Neuronal stem cell (in vitro differentiated cells): ENCODE measurements at regions not wholly inside any gene's neighbourhood (a gene's known extent, or its start where the extent isn't known, plus 50 kb on each side); places are given as distances from the start of the nearest gene placed in this dataset.

Source experiments
- DNase-seq: peaks from one replicate; pipeline ENCODE4 v3.0.0-alpha.2; 2013; ENCODE audit warnings: low spot score
- H2AFZ ChIP-seq: one replicate; pipeline ENCODE4 v1.6.1; 2013; ENCODE audit warnings: mild to moderate bottlenecking, low read length, inconsistent platforms
- H2AK5ac ChIP-seq: 2 replicates; pipeline ENCODE4 v1.6.1; 2013; ENCODE audit warnings: low read depth, mild to moderate bottlenecking, inconsistent platforms, low read length, moderate library complexity, mixed read lengths
- H2BK120ac ChIP-seq: 2 replicates; pipeline ENCODE4 v1.6.1; 2013; ENCODE audit warnings: low read depth, mild to moderate bottlenecking, inconsistent platforms, low read length, moderate library complexity, mixed read lengths
- H2BK12ac ChIP-seq: one replicate; pipeline ENCODE4 v1.6.1; 2013; ENCODE audit warnings: low read length, inconsistent platforms
- H2BK15ac ChIP-seq: 2 replicates; pipeline ENCODE4 v1.6.1; 2013; ENCODE audit warnings: mild to moderate bottlenecking, low read length, inconsistent platforms, mixed read lengths
- H2BK5ac ChIP-seq: one replicate; pipeline ENCODE4 v1.6.1; 2013; ENCODE audit warnings: inconsistent platforms, mild to moderate bottlenecking, low read length, moderate library complexity
- H3K14ac ChIP-seq: one replicate; pipeline ENCODE4 v1.6.1; 2013; ENCODE audit warnings: low read length, inconsistent platforms
- H3K18ac ChIP-seq: 2 replicates; pipeline ENCODE4 v1.6.1; 2013; ENCODE audit warnings: low read length, inconsistent platforms
- H3K23ac ChIP-seq: 2 replicates; pipeline ENCODE4 v1.6.1; 2013; ENCODE audit warnings: low read depth, mild to moderate bottlenecking, mixed read lengths, low read length, inconsistent platforms; ENCODE audit not compliant: poor library complexity
- H3K27ac ChIP-seq: replicated peaks from 3 replicates; pipeline ENCODE4 v1.5.1; 2013; ENCODE audit warnings: low read length, inconsistent platforms
- H3K27me3 ChIP-seq, 3 experiments: 2 replicates each; pipeline ENCODE4 v1.6.1; 2013; ENCODE audit warnings: low read length in 3 of 3, mild to moderate bottlenecking in 2 of 3, inconsistent platforms in 1 of 3, low read depth in 1 of 3, mixed read lengths in 1 of 3, moderate library complexity in 1 of 3; ENCODE audit not compliant: control insufficient read depth in 3 of 3, insufficient read depth in 3 of 3
- H3K36me3 ChIP-seq, 2 donors: replicated peaks in 1 of 2; 2 replicates each; pipeline ENCODE4 v1.6.1; 2013; ENCODE audit warnings: low read length in 2 of 2; ENCODE audit not compliant: control insufficient read depth in 2 of 2, insufficient read depth in 2 of 2
- H3K4ac ChIP-seq: 2 replicates; pipeline ENCODE4 v1.6.1; 2013; ENCODE audit warnings: inconsistent platforms, mild to moderate bottlenecking, low read length, moderate library complexity
- H3K4me1 ChIP-seq, 2 donors: 1 replicate in 1 of 2; 2 replicates in 1 of 2; pipeline ENCODE4 v1.6.1; 2013; ENCODE audit warnings: low read length in 2 of 2, low read depth in 1 of 2; ENCODE audit not compliant: control insufficient read depth in 2 of 2, insufficient read depth in 1 of 2
- H3K4me2 ChIP-seq: one replicate; pipeline ENCODE4 v1.6.1; 2013; ENCODE audit warnings: mild to moderate bottlenecking, low read length, inconsistent platforms; ENCODE audit not compliant: insufficient read depth, poor library complexity, severe bottlenecking
- H3K4me3 ChIP-seq, 2 donors: 2 replicates each; pipeline ENCODE4 v1.5.1; 2013; ENCODE audit warnings: low read length in 2 of 2, mild to moderate bottlenecking in 2 of 2, inconsistent platforms in 1 of 2, moderate library complexity in 1 of 2
- H3K79me1 ChIP-seq: one replicate; pipeline ENCODE4 v1.6.1; 2013; ENCODE audit warnings: low read depth, mild to moderate bottlenecking, inconsistent platforms, low read length, moderate library complexity
- H3K9ac ChIP-seq: one replicate; pipeline ENCODE4 v1.6.1; 2013; ENCODE audit warnings: mild to moderate bottlenecking, low read depth, low read length, inconsistent platforms; ENCODE audit not compliant: poor library complexity
- H3K9me3 ChIP-seq, 2 donors: replicated peaks in 1 of 2; 2 replicates each; pipeline versions ENCODE3 to v1.6.1; 2013; ENCODE audit warnings: low read length in 2 of 2, mild to moderate bottlenecking in 2 of 2, inconsistent platforms in 1 of 2, low read depth in 1 of 2, mixed read lengths in 1 of 2, moderate library complexity in 1 of 2; ENCODE audit not compliant: control insufficient read depth in 2 of 2, insufficient read depth in 1 of 2
- H4K8ac ChIP-seq: one replicate; pipeline ENCODE4 v1.6.1; 2013; ENCODE audit warnings: low read depth, mild to moderate bottlenecking, inconsistent platforms, low read length, moderate library complexity
- H4K91ac ChIP-seq: one replicate; pipeline ENCODE4 v1.6.1; 2013; ENCODE audit warnings: low read length, low read depth, mild to moderate bottlenecking, inconsistent platforms; ENCODE audit not compliant: poor library complexity
- WGBS, 2 donors: extraction: QIAGEN DNeasy Blood & Tissue Kit; methylation state at CpG; one replicate each; pipeline ENCODE4 v1.1.7; 2013; ENCODE audit warnings: missing lambda C conversion rate in 2 of 2, mixed read lengths in 1 of 2; ENCODE audit not compliant: insufficient read length in 2 of 2, insufficient replicate concordance in 1 of 2; ENCODE audit errors: extremely low coverage in 2 of 2; 5-methylcytosine and 5-hydroxymethylcytosine counted together

DNA sequence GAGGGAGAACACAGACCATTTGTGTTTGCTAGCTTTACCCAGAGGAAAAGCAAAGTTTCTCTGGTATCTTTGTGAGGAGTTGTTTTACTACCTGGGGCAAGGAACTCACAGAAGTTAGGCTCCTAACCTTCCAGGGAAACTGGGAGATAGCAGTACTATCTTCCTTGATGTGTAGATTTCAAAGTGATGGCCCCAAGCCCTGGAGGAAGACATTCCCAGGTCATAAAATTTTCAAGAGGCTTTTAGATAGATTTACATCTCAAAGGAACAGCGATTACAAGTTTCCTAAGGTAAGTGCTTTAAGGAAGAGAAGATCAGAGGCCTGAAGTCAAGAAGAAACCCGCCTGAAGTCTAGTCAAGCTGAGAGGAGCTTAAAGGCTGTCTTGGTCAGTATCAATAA lies 1187.8 kb upstream of the TMEFF2 start:
- H2BK12ac ChIP-seq = no peak overlapping the region
- no peaks in the 10 kb centered on the region for H3K4me1 ChIP-seq
- no peak for DNase-seq

DNA sequence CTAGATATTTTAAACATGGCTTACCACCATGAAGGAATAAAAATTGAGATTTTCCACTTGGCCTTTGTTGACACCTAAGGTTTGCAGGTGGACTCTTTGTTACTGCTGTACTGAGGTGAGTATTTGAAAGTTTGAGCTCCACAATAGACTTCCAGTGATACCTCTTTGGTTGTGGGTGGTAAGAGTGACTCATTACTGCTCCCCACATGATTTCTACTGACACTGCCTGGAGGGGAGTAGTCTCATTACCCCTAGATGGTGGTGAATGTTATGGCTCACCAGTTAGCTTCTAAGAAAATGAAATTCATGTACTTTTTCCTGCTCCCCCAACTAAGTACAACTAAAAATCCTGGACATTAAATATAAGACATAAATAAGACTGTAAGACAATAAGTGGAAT lies 1183.1 kb upstream of the TMEFF2 start:
- Histone ChIP-seq H3K9ac (no peak overlapping the region), H2AK5ac (no peak overlapping the region), H3K23ac (no peak overlapping the region), H2BK120ac (no peak overlapping the region), H2AFZ (no peak overlapping the region), H3K4me3 (no peak overlapping the region), H2BK12ac (no peak overlapping the region), H3K14ac (no peak overlapping the region), H2BK5ac (no peak overlapping the region), H3K36me3 (no peaks in the 10 kb centered on the region), H3K9me3 (no peaks in the 10 kb centered on the region), H3K18ac (no peak overlapping the region), H2BK15ac (no peak overlapping the region), H3K27ac (no peak overlapping the region), H4K8ac (no peak overlapping the region), H4K91ac (no peak overlapping the region), H3K4ac (no peak overlapping the region), H3K4me1 (no peaks in the 10 kb centered on the region), H3K27me3 (no peaks in the 10 kb centered on the region), H3K79me1 (no peaks in the 10 kb centered on the region), H3K4me2 (no peak overlapping the region)
- DNase-seq = no peak

More for the DNA sequence above, 1187.8 kb upstream of the TMEFF2 start:
- H3K27me3 ChIP-seq = no peaks in the 10 kb centered on the region
- H4K91ac ChIP-seq = no peak overlapping the region
- no peak overlapping the region for H3K4ac ChIP-seq
- no peak overlapping the region for H3K27ac ChIP-seq
- no peak overlapping the region for H2BK5ac ChIP-seq
- no peaks in the 10 kb centered on the region for H3K9me3 ChIP-seq
- no CpG with 5 or more reads among the region's 2 CpGs for WGBS, 2 donors
- H3K79me1 ChIP-seq = no peaks in the 10 kb centered on the region
- no peak overlapping the region for H4K8ac ChIP-seq
- no peak overlapping the region for H2BK15ac ChIP-seq
- H2AK5ac ChIP-seq = no peak overlapping the region
- H3K4me2 ChIP-seq = no peak overlapping the region
- H3K9ac ChIP-seq = no peak overlapping the region
- H3K23ac ChIP-seq = no peak overlapping the region
- no peaks in the 10 kb centered on the region for H3K36me3 ChIP-seq
- H2BK120ac ChIP-seq = no peak overlapping the region
- peak overlapping the region; percentile 34 for H2AFZ ChIP-seq
- H3K18ac ChIP-seq = no peak overlapping the region
- H3K4me3 ChIP-seq = no peak overlapping the region
- no peak overlapping the region for H3K14ac ChIP-seq

DNA sequence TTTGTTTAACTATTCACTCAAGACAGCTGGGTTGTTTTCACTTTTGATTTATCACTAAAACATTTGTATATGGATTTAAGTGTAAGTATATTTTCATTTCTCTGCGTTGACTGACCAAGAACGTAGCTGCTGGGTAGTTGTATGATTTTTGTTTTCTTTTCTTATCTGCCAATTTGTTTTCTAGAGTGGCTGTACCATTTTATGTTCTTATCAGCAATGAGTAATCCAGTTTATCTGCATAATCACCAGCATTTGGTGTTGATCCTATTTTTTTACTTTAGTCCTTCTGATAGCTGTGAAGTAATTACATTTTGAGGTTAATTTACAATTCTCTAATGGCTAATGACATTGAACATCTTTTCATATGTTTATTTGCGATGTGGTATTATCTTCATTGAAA lies 1178.4 kb upstream of the TMEFF2 start:
- Histone ChIP-seq H2BK120ac (no peak overlapping the region), H3K9ac (no peak overlapping the region), H3K18ac (no peak overlapping the region), H3K79me1 (no peaks in the 10 kb centered on the region), H3K4ac (no peak overlapping the region), H3K4me1 (peaks cover 0 to 2% of the 10 kb centered on the region in 2 donors), H3K27ac (no peak overlapping the region), H2BK12ac (no peak overlapping the region), H2AFZ (no peak overlapping the region), H3K36me3 (no peaks in the 10 kb centered on the region), H3K23ac (no peak overlapping the region), H2BK5ac (no peak overlapping the region), H3K27me3 (no peaks in the 10 kb centered on the region), H3K9me3 (no peaks in the 10 kb centered on the region), H3K4me3 (no peak overlapping the region), H4K8ac (no peak overlapping the region), H2AK5ac (no peak overlapping the region), H3K14ac (no peak overlapping the region), H2BK15ac (no peak overlapping the region), H4K91ac (no peak overlapping the region), H3K4me2 (no peak overlapping the region)
- WGBS, 2 donors = no CpG with 5 or more reads among the region's 3 CpGs
- DNase-seq = no peak

DNA sequence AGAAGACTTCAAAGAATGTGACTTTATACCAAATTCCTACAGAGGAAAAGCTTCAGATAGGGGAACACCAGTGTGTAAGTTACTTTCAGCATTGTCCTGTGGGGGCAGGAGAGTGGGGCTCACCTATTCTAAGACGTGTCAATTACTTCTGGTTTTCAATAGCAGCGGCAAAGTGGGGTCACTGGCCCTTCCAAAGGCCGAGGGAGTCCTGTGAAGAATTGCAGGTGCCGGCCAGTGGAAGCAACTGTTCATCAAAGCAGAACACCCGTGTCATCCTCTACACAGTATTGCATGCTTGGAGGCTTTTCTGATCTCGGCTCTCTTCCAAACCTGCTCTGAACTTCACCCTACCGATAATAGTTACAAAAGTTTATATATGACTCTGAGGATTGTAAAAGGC lies 1176.5 kb upstream of the TMEFF2 start:
- Histone ChIP-seq H3K4ac (no peak overlapping the region), H3K36me3 (no peaks in the 10 kb centered on the region), H3K4me2 (peak overlapping the region; percentile 18), H3K14ac (no peak overlapping the region), H3K9me3 (no peaks in the 10 kb centered on the region), H3K4me1 (peaks cover 0 to 2% of the 10 kb centered on the region in 2 donors), H4K91ac (no peak overlapping the region), H3K9ac (no peak overlapping the region), H4K8ac (no peak overlapping the region), H2AK5ac (no peak overlapping the region), H3K27me3 (no peaks in the 10 kb centered on the region), H2BK12ac (no peak overlapping the region), H3K18ac (no peak overlapping the region), H2BK120ac (no peak overlapping the region), H2AFZ (peak overlapping the region; percentile 8), H2BK15ac (no peak overlapping the region), H3K27ac (no peak overlapping the region), H3K79me1 (no peaks in the 10 kb centered on the region), H2BK5ac (no peak overlapping the region), H3K23ac (no peak overlapping the region), H3K4me3 (no peak overlapping the region)
- no CpG with 5 or more reads among the region's 7 CpGs for WGBS, 2 donors
- peak; percentile 8 for DNase-seq
